Thyroid gland (tissue), 4 donors: ENCODE measurements at regions not wholly inside any gene's neighbourhood (a gene's known extent, or its start where the extent isn't known, plus 50 kb on each side); places are given as distances from the start of the nearest gene placed in this dataset.

Experiments
- DNase-seq, 2 donors: peaks; one replicate each; pipeline ENCODE4 v3.0.0-alpha.2; 2019
- H3K27ac ChIP-seq, 3 donors: fragments of 200-600 bp; sonication (generic); 1 replicate in 2 of 3; 2 replicates in 1 of 3; pipeline ENCODE4 v1.5.1; 2016 to 2019; ENCODE audit warnings: mild to moderate bottlenecking in 1 of 3, moderate library complexity in 1 of 3
- H3K27me3 ChIP-seq: fragments of 200-600 bp; sonication (generic); one replicate; pipeline ENCODE4 v1.5.1; 2019
- H3K36me3 ChIP-seq, 2 donors: fragments of 200-600 bp; sonication (generic); one replicate each; pipeline ENCODE4 v1.5.1; 2016 to 2019
- H3K4me1 ChIP-seq, 2 donors: fragments of 200-600 bp; sonication (generic); one replicate each; pipeline ENCODE4 v1.5.1; 2017 to 2019
- H3K4me3 ChIP-seq, 3 donors: fragments of 200-600 bp; sonication (generic); replicated peaks in 1 of 3; 1 replicate in 2 of 3; 2 replicates in 1 of 3; pipeline ENCODE4 v1.5.1; 2016; ENCODE audit warnings: mild to moderate bottlenecking in 1 of 3
- H3K9me3 ChIP-seq: fragments of 200-600 bp; sonication (generic); one replicate; pipeline ENCODE4 v1.5.1; 2017
- POLR2A ChIP-seq, 2 donors: fragments of 450-650 bp; IDR thresholded peaks; one replicate each; pipeline ENCODE4 v1.6.1; 2017; ENCODE audit warnings: antibody characterized with exemption in 2 of 2, mild to moderate bottlenecking in 2 of 2, moderate library complexity in 1 of 2
- WGBS, 2 donors: methylation state at CpG; one replicate each; pipeline ENCODE4 v1.1.5; 2017; 5-methylcytosine and 5-hydroxymethylcytosine counted together
- intact Hi-C: fragments of 100-400 bp; cut with DNase I; formaldehyde crosslinking; loops from one replicate; pipeline ENCODE4 v1.15.1; 2023
- TF ChIP-seq, protein P1 (sequence below), 6 experiments: fragments of 200-600 bp in 3 of 6; fragments of 450-650 bp in 3 of 6; sonication (generic) in 3 of 6; IDR thresholded peaks; one replicate each; pipeline ENCODE4 v1.5.1; 2016 to 2019; ENCODE audit warnings: antibody characterized with exemption in 6 of 6, mild to moderate bottlenecking in 2 of 6, inconsistent platforms in 1 of 6, moderate library complexity in 1 of 6

DNA sequence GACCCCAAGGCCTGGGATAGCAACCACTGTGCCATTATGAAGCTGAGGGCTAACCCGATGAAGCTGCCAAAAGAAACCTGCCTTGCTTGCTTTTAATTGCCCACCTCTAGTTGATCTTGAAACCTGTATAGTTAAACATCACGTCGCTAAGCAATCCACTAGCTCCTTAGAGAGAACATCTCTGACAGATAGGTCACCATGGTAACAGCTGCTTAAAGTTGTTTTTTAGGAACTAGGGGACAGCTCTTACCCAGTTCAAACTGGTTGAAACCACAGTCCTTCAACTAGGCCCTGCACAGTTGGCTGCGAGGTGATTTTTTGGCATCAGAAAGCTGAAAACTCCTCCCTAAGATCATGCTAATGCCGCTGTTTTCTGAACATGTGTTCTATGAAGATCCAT lies 135.7 kb downstream of the EBLN2 start:
- intact Hi-C loops, result no loop called here
- H3K4me3 ChIP-seq, result no peak overlapping the region
- no peaks in the 10 kb centered on the region for H3K27me3 ChIP-seq
- no peaks in the 10 kb centered on the region for H3K9me3 ChIP-seq
- no peak overlapping the region for H3K27ac ChIP-seq
- no peaks in the 10 kb centered on the region for H3K36me3 ChIP-seq
- WGBS, 2 donors, result 61 to 81% methylated on average over 5 of the region's 5 CpGs
- DNase-seq, result no peak
- TF ChIP-seq POLR2A (IDR thresholded peaks at IDR 0.05), result no peak
- TF ChIP-seq, protein P1, sequence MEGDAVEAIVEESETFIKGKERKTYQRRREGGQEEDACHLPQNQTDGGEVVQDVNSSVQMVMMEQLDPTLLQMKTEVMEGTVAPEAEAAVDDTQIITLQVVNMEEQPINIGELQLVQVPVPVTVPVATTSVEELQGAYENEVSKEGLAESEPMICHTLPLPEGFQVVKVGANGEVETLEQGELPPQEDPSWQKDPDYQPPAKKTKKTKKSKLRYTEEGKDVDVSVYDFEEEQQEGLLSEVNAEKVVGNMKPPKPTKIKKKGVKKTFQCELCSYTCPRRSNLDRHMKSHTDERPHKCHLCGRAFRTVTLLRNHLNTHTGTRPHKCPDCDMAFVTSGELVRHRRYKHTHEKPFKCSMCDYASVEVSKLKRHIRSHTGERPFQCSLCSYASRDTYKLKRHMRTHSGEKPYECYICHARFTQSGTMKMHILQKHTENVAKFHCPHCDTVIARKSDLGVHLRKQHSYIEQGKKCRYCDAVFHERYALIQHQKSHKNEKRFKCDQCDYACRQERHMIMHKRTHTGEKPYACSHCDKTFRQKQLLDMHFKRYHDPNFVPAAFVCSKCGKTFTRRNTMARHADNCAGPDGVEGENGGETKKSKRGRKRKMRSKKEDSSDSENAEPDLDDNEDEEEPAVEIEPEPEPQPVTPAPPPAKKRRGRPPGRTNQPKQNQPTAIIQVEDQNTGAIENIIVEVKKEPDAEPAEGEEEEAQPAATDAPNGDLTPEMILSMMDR (IDR thresholded peaks at IDR 0.05), result no peak
- H3K4me1 ChIP-seq, result no peaks in the 10 kb centered on the region

DNA sequence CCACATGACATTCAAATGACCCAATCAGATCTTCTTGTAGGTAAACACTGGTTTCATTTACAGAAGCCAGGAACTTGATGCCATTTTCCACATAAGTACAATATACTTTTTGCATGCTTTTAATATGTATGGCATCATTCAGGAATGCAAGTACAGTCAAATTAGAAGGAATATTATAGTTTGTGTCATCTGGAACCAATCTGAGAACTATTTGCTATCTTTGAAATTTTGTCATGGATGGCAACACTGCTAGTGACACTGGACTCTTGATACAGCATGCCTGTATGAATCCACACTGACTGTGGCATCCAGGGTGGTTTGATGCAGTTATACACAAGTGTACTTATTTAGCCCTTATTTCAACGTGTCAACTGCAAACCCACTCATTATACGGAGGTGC lies 141.6 kb downstream of the EBLN2 start:
- H3K4me3 ChIP-seq, result no peak overlapping the region
- H3K27ac ChIP-seq, result no peak overlapping the region
- 77 to 83% methylated on average over 2 of the region's 2 CpGs for WGBS, 2 donors
- no peaks in the 10 kb centered on the region for H3K9me3 ChIP-seq
- H3K27me3 ChIP-seq, result no peaks in the 10 kb centered on the region
- H3K36me3 ChIP-seq, result no peaks in the 10 kb centered on the region
- DNase-seq, result no peak
- H3K4me1 ChIP-seq, result no peaks in the 10 kb centered on the region
- TF ChIP-seq, protein P1 (IDR thresholded peaks at IDR 0.05), result no peak
- no peak for TF ChIP-seq POLR2A (IDR thresholded peaks at IDR 0.05)
- intact Hi-C loops, result no loop called here

DNA sequence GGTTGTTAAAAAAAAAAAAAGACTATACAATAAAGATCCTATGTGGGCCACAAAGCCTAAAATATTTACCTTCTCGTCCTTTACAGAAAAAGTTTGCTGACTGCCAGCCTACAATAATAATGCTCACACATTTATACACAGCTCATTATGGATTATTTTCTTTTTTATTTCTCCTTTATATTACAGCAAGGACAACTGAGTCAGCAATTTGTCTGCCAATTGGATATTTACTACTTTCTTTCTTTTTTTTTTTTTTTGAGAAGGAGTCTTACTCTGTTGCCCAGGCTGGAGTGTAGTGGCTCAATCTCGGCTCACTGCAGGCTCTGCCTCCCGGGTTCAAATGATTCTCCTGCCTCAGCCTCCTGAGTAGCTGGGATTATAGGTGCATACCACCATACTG lies 142.2 kb downstream of the EBLN2 start:
- Histone ChIP-seq H3K27me3 (no peaks in the 10 kb centered on the region), H3K36me3 (no peaks in the 10 kb centered on the region), H3K4me3 (no peak overlapping the region), H3K4me1 (no peaks in the 10 kb centered on the region), H3K27ac (no peak overlapping the region), H3K9me3 (no peaks in the 10 kb centered on the region)
- TF ChIP-seq, protein P1 (IDR thresholded peaks at IDR 0.05), result no peak
- no peak for TF ChIP-seq POLR2A (IDR thresholded peaks at IDR 0.05)
- no peak for DNase-seq
- WGBS, 2 donors, result 91 to 92% methylated on average over 3 of the region's 3 CpGs
- intact Hi-C loops, result no loop called here

DNA sequence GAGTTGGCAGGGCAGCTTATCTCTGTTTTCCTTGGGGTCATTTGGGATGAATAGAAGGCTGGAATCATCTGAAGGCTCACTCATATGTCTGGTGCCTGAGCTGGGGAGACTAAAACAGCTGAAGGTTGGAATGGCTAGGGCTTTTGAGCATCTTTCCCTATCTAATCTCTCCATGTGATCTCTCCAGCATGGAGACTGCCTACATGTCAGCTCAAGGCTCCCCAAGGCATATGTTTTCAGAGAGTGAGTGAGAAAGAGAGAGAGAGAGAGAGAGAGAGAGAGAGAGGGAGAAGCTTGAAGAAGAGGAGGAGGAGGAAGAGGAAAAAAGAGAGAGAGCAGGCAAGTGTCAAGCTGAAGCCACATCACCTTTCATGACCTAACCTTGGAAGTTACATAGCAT lies 143.4 kb downstream of the EBLN2 start:
- intact Hi-C loops, result no loop called here
- Histone ChIP-seq H3K4me3 (no peak overlapping the region), H3K27me3 (no peaks in the 10 kb centered on the region), H3K36me3 (no peaks in the 10 kb centered on the region), H3K4me1 (no peaks in the 10 kb centered on the region), H3K27ac (no peak overlapping the region), H3K9me3 (no peaks in the 10 kb centered on the region)
- TF ChIP-seq POLR2A (IDR thresholded peaks at IDR 0.05), result no peak
- TF ChIP-seq, protein P1 (IDR thresholded peaks at IDR 0.05), result no peak
- no peak for DNase-seq

DNA sequence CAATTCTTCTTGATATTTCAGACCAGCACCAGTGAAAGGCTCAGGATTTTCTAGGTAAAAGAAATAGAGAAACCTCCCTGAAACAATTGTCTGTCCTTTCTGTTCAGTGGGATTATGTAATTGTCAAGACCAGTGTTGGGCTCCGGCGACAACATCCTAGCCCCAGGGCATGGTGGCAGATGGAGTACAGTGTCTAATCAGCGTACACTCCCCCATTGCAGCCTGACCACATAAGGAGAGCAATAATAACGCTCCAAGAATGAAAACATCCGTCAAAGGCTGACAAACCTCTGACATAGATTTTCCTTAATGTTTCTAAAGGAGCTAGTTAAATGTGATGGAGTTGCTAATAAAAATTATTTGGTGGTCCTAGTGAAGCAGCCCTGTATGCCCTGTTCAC lies 144.6 kb downstream of the EBLN2 start:
- no peak for DNase-seq
- Histone ChIP-seq H3K9me3 (no peaks in the 10 kb centered on the region), H3K4me3 (no peak overlapping the region), H3K27ac (no peak overlapping the region), H3K4me1 (no peaks in the 10 kb centered on the region), H3K36me3 (no peaks in the 10 kb centered on the region), H3K27me3 (no peaks in the 10 kb centered on the region)
- intact Hi-C loops, result no loop called here
- WGBS, 2 donors, result 91% methylated on average over 5 of the region's 5 CpGs
- TF ChIP-seq, protein P1 (IDR thresholded peaks at IDR 0.05), result no peak
- TF ChIP-seq POLR2A (IDR thresholded peaks at IDR 0.05), result no peak
